IPS-NIHi11 (cell line): ENCODE measurements at regions not wholly inside any gene's neighbourhood (a gene's known extent, or its start where the extent isn't known, plus 50 kb on each side); places are given as distances from the start of the nearest gene placed in this dataset.

ENCODE experiments used
- DNase-seq: peaks from one replicate; pipeline ENCODE4 v3.0.0; 2012; ENCODE audit warnings: mixed read lengths, low spot score

DNA sequence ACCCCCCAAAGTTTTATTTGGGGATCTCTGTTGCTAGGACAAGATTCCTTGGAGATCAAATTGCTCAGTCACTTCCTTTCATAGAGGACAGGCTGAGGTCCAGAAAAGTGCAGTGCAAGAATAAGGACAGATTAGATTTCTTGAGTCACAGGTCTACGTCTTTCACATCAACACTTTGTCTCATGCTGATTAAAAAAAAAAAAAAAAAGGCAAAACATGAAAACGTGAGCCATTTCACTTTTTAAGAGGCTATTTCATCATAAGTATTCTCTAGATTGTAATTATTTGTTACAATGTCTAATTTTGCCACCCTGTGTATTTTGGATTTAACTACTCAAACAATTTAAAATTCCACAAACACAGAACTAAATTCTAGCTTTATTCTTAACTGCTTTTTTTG is 647.0 kb downstream of the TRAM1L1 start:
- no peak for DNase-seq

DNA sequence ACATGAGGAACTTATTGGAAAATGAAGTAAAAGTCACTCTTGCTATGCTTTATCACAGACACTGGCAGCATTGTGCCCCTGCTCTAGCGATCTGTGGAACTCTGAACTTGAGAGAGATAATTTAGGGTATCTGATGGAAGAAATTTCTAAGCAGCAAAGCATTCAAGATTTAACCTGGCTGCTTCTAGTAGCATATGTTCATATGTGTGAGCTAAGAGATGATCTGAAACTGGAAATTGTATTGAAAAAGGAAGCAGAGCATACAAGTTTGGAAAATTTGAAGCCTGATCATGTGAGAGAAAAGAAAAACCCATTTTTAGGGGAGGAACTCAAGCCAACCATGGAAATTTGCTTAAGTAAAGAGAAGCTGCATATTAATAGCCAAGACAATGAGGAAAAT is 657.7 kb downstream of the TRAM1L1 start:
- DNase-seq: no peak

DNA sequence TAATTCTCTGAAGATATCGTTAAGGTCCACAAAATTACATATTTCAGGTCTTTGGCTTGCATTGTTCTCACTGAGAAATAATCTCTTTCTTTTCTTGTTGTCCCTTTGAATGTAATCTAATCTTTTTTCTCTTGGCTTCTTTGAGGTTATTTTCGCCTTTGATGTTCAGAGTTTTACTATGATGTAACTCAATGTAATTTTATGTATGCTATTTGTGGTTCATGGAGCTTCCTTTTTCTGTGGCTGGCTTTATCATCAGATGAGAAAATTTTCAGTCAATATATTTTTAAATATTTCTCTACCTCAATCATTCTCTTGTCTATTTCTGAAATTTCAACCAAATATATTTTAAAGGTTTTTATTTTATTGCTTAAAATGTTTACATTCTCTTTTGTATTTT is 672.2 kb downstream of the TRAM1L1 start:
- no peak for DNase-seq

DNA sequence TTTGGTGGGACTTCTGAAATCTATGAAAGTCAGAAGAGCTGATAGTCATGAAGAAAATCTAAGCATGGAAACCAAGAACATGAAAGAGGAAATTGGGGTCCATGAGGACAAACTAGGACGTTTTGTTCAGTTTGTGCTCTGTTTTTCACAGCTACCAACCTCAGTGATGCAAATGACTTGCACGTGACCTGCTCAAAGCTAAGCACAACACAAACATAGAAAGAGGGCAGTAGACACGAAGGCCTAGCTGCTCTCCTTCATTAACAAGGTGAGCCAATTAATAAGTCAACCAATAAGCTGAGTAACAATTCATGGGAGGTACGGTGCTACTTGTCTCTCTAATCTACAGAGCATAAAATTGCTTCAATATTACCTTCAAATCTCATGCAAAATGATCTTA is 684.1 kb downstream of the TRAM1L1 start:
- DNase-seq: no peak

DNA sequence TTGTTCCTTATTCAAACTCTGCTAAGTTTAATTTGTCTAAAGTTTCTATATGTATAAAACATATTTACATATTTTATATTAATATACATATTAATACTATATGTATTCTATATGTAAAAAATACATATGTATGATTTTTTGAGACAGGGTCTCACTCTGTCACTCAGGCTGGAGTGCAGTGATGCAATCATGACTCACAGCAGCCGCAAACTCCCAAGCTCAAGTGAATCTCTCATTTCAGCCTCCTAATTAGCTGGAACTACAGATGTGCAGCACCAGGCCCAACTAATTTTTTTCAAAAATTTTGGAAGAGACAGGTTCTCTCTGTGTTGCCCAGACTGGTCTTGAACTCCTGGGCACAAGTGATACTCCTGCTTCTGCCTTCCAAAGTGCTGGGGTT is 684.9 kb downstream of the TRAM1L1 start:
- no peak for DNase-seq

DNA sequence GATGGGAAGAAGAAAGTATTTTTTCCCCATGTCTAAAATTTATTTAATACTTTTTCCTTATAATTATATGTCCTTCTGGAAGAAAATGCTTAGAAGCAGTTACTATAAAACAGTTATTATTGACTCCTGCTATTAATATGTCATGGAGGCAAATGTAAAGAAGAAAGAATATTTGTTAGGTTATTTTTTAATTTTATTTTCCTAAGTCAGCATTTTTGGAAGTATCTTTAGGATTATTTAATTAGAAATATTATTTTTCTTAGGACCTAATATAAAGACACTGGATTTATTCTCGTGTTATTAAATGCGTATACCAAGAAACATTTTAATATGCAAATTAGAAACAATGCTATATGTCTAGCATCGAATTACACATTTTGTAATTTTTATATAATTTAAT is 687.7 kb downstream of the TRAM1L1 start:
- no peak for DNase-seq

DNA sequence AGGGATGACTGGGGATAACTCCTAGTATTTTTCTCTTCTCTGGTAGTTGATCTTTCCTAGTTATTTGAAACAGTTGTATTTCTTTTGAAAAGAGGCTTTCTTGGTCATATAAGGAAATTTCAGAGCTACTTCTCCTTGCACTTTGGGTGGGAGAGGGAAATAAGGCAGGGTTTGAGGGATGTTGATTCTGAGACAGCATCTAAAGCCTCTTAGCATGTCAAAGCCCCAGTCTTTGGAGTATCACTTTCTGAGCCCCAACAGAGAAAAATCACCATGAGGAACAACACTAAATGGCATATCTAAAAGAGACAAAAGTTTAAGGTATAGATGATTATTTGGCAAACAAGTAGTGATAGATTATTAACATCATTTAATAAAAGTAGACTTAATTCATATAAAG is 688.1 kb downstream of the TRAM1L1 start:
- no peak for DNase-seq

DNA sequence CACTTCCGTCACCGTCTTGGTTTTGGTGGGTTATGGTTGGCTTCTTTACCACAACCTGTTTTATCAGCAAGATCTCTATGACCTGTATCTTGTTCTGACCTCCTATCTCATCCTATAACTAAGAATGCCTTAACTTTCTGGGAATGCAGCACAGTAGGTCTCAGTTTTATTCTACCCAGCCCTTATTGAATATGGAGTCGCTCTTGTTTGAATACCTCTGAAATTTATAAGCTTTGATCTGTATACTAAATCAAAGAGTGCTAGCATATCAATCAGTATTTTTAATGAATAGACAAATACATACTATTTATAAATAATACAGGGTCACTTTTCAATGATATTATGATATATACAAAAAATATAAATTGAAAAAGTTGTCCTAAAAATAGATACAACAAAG is 690.0 kb downstream of the TRAM1L1 start:
- DNase-seq: no peak

DNA sequence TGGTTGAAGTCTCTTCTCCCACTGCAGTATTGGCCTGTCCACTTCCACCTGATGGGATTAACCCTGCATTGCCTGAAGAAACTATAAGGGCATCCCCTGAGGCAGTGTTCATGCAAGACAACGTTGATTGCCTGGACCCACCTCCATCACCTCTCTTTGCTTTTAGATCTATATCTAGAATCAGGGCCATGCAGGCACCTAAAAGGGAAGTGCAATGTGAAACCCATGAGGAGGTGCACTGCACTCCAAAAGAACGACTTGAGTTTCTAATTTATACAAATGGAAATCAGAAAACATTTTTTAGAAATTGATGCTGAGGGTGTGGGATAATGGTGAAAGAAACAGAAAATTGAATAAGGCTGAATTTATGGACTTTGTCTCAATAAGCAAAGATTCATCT is 694.4 kb downstream of the TRAM1L1 start:
- DNase-seq: no peak

DNA sequence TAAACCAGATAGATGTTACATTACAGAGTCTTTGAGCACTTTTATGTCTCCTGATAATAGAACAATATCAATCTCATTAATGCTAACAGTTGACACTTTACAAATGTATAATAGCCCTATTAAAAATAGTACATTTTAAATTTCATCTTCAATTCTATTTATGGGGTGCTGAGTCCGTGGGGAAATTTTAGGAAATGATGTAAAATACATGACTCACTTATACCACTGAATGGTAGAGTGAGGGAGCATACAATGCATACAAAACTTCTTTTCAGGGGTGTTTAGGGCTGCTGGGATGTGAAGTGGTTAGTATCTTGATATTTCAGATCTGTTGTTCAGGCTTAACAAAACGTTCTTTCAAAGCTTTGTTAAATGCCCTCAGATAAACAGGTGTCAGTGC is 696.2 kb downstream of the TRAM1L1 start:
- DNase-seq: no peak

DNA sequence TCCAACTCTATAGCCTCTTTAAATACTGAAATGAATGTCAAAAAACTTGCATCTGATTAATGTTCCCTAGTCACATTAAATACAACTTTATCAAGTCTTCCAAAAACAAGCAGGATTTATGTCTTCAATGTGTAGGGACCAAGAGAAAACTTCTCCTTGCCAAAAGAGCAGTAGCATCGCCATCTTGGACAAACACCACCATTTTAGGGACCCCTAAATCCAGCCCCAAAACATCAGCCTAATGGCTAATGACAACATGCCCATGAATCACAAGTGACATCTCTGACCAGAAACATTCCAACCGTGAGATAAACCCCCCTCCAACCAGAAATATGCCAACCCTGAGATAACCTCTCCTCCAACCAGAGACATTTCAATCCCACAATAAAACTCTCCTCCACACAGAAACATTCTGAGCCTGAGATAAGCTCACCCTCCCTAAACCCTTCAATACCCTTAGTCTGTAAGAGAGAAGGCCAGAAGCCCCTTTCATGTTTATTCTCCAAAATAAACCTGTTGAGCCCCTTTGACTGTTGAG is 697.4 kb downstream of the TRAM1L1 start:
- DNase-seq: no peak

DNA sequence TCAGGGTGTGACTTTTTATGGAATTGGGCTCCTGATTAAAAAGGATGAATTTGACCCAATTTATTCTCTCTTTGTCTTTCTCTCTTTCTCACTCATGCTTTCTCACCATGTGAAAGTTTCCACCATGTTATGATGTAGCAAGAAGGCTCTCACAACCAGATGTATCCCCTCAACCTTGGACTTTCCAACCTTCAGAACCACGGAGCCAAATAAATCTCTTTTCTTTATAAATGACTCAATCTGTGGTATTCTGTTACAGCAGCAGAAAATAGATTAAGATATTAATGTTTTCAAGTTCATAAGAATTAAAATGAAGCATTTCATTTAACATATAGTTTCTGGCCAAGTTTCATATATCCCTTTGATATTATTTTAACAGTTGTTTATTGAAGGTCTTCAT is 698.5 kb downstream of the TRAM1L1 start:
- DNase-seq: no peak

DNA sequence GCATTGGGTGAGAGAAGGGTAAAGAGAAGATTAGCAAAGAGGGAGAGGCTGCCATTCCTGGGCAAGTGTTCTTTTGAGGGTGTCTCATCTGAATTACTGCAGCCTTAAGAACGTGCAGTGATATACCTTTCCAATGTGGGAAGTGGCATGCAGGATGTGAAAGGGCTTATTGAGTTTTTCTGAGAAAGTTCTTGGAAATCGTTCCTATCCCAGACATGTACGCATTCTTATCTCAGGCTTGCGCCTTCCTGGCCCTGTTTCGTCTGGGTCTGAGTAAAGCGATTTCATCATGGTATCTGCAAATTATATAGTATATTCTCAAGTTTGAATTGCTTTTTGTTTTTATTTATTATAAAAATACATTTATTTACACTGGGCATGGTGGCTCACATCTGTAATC is 699.8 kb downstream of the TRAM1L1 start:
- DNase-seq: no peak

DNA sequence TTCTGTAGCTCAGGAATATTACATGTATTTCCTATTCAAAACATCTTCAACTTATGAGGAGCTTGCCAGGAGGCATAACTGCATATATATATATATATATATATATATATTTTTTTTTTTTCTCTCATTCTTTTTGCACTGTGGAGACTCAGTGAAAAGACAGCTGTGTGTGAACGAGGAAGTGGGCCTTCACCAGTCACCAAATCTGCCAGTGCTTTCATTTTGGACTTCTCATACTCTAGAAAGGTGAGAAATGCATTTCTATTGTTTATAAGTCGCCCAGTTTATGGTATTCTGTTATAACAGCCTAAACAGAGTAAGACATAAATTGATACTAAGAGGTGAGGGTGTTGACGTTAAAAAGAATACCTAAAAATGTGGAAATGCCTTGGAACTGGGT is 710.6 kb downstream of the TRAM1L1 start:
- no peak for DNase-seq

DNA sequence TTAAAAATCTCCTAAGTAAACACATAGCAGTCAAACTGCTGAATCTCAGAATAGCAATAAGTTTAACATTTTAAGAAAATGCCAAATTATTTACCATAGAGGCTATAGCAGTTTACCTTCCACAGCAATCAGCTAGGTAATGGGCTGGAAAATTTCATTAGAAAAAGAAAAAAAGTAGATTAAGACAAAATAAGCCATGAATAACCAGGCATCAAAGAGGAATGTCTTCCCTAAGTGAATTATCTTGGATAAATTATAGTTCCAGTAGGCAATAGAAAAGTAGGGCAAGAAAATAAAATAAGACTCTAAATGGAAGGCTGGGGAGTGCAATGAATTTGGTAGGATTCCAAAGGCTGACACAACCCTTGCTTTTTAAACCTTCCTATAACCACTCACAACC is 722.8 kb downstream of the TRAM1L1 start:
- no peak for DNase-seq

DNA sequence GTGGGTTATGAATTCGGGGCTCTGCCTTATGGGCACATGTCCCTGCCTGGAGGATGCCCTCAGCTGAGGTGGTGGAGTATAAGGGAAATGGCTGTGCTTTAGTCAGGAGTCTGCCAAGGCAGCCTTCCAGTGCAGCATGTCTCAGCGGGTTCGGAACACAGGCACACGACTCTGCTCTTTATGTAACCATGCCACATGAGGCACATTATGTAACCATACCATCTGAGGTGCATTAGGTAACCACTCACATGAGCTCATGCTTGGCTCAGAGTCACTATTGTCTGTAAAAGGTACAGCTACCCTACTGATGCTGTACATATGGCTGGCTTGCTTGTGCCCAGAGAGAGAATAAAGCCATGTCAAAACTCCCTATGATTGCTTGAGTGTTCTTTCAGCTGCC is 723.6 kb downstream of the TRAM1L1 start:
- no peak for DNase-seq

DNA sequence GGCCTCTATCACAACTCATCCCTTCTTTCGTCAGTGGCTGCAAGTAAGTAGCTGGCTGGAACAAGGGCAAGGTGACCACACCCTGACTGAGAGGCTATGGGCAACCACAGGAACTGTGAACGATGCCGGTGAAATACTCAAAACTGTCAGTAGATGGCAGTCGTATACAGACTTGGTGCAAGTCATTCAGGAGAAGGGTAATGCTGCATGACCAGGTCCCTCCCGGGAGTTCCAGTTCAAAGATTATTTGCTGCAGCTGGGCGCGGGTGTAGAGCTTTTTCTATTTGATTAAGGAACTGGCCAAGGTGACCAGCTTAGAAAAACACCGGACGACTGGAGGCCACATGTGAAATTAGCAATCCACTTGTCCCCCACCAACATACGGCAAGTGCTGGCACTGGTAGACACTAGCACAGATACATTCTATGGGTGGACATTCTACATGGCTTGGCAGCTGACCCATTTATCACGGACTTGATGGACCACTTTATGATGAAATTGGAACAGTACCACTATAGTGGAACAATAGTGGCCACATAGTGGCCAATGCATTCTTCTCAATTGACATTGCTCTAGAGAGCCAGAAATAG is 726.6 kb downstream of the TRAM1L1 start:
- DNase-seq: peak; percentile 62

DNA sequence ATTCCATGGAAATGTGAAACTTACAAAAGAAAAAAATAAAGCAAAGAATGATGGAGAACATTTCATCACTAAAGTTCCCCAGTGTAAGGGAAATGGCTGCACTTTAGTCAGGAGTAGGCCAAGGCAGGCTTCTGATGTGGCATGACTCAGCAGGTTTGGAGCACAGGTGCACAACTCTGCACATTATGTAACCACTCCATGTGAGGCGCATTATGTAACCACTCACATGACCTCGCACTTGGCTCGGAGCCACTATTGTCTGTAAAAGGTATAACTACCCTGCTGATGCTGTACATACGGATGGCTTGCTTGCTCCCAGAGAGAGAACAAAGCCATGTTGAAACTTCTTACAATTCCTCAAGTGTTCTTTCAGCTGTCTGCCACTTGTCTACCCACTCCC is 727.6 kb downstream of the TRAM1L1 start:
- DNase-seq: no peak

DNA sequence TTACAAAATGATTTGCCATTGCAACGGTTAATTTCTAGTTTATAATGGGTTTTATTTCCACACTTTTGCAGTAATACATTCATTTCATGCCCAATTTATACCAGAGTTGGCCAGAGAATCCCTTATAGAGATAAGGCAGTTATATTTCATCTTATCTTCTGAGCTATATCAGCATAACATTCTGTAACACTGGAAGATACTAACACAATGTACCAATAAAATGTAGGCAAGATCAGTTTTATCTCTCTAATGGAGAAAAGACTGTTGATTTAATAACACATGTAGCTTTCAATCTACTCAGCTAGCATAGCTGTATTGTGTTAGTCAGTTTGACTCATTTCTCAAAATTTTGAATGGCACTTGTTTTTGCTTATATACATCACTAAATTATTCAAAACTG is 738.6 kb downstream of the TRAM1L1 start:
- DNase-seq: no peak

DNA sequence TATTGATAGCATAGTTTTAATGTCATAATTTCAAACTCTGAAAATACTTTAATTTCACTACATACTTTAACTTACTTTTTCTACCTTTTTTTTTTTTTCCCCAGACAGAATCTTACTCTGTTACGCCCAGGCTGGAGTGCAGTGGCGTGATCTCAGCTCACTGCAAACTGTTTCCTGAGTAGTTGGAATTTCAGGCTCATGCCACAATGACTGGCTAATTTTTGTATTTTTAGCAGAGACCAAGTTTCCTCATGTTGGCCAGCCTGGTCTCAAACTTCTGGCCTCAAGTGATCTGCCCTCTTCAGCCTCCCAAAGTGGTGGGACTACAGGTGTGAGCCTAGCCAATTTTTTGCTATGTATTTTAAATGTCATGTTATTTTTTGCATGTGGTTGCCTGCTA is 741.6 kb downstream of the TRAM1L1 start:
- no peak for DNase-seq

DNA sequence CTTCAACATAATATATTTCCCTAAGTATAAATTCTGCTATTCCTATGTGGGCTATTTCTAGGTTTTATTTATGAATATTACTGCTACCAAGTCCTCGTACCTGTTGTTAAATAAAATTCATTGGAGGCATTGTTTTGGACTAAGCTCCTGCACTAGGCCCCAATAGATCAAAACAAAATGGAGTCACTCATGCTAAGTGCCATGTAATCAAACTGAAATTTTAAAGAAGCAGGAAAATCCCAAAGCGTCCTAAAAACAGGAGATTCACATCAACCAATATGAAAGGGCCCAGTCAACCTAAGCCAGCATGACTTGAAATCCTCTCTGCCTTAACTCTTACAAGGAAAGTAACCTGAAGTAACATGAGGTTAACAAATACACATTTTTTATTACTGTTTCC is 743.2 kb downstream of the TRAM1L1 start:
- no peak for DNase-seq

DNA sequence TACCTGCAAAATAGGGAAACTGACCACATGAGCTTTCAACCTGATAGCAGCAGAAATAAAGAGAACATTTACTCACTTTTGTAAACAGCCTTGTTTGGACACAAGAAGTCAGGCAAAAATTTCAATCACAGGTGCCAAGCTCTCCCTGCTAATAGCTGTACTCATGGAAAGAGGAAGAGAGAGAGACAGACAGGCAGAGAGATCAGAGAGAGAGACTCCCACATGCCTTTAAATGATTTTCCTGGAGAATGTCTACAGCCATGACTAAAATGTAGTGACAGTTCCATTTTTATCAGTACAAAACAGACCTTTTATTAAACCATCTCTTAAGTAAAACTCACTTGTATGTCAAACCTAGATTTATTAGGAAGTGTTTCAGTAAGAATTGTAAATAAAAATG is 752.9 kb downstream of the TRAM1L1 start:
- no peak for DNase-seq

DNA sequence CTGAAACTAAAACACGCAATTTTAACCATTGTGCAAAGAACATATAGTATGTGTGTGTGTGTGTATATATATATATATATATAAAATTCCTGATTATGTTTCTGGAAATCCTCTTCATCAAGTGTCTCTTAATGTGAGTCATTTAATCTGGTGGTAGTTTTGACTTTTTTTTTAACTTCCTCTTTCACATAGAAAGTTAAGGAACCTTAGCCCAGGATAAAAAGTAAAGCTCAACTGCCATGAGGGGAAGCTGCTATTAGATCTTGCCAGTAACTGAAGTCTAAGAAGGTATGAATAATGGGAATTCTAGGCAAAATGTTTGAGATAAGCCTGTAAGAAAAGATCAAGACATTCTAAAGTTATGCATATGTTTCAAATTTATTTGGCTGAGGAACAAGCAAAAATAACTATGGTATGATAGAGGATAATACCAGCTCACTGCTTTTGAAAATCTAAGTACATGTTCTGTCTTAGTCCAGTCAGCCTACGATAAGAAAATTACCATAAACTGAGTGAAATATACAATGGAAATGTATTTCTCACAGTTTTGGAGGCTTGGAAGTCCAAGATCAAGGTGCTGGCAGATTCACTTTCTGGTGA is 757.0 kb downstream of the TRAM1L1 start:
- no peak for DNase-seq

DNA sequence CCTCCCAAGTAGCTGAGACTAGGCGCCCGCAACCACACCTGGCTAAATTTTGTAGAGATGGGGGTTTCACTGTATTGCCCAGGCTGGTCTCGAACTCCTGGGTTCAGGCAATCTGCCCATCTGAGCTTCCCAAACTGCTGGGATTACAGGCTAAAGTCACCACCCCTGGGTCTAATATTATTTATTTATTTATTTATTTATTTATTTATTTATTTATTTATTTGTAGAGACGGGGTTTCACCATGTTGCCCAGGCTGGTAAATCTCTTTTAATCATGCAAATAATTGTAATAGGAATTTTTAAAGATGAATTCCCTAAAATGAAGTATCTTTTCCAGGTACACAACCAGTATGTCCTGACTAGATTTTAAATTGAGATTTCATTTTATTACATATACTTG is 761.8 kb downstream of the TRAM1L1 start:
- DNase-seq: no peak
